ENCODE measurements at regions not wholly inside any gene's neighbourhood (a gene's known extent, or its start where the extent isn't known, plus 50 kb on each side); places are given as distances from the start of the nearest gene placed in this dataset.

DNA sequence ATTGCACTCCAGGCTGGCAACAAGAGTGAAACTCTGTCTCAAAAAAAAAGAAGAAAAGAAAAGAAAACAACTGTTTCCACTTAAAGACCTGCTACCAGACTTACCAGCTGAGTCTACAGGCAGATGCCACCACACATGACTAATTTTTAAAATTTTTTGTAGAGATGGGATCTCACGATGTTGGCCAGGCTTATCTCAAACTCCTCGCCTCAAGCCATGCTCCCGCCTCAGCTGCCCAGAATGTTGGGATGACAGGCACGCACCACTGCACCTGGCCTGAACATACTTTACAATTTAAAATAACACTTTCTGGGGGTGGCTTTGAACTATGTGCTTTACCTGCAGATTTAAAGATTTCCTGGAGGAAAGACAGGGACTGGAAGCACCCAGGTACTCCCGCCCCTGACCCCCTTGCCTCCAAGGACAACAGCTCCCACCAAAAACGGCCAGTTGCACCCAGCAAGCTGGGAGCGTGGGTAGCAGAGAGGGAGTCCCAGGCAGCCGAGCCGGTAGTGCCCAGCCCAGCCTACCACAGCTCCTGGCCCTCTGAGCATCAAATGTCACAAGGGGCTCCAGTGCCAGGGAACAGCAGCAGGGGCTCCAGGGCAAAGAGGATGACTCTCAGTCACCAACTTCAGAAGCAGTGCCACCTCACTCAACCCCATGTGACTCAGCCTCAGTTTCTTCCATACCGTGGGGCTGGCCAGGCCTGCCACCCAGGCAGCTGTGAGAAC lies 262.9 kb downstream of the PARN start:
- TF ChIP-seq, protein P1, sequence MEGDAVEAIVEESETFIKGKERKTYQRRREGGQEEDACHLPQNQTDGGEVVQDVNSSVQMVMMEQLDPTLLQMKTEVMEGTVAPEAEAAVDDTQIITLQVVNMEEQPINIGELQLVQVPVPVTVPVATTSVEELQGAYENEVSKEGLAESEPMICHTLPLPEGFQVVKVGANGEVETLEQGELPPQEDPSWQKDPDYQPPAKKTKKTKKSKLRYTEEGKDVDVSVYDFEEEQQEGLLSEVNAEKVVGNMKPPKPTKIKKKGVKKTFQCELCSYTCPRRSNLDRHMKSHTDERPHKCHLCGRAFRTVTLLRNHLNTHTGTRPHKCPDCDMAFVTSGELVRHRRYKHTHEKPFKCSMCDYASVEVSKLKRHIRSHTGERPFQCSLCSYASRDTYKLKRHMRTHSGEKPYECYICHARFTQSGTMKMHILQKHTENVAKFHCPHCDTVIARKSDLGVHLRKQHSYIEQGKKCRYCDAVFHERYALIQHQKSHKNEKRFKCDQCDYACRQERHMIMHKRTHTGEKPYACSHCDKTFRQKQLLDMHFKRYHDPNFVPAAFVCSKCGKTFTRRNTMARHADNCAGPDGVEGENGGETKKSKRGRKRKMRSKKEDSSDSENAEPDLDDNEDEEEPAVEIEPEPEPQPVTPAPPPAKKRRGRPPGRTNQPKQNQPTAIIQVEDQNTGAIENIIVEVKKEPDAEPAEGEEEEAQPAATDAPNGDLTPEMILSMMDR (conservative IDR thresholded peaks at IDR 0.05; ENCODE audit: low read length), result no peak
- TF ChIP-seq EZH2phosphoT487 (IDR thresholded peaks at IDR 0.05; ENCODE audit: borderline replicate concordance), result no peak

Data from Loucy (cell line).